HG02588 (cell line): ENCODE measurements at regions not wholly inside any gene's neighbourhood (a gene's known extent, or its start where the extent isn't known, plus 50 kb on each side); places are given as distances from the start of the nearest gene placed in this dataset.
"Not testable (repeated sequence)": the region's sequence is repeated elsewhere in the genome, so short reads cannot be mapped to it uniquely, and the experiment has no call there.

ENCODE experiments used
- ATAC-seq: cut with Tn5 transposase; IDR thresholded peaks from one replicate; pipeline ENCODE4 v1.9.1; 2021; ENCODE audit warnings: mild to moderate bottlenecking, moderate library complexity; ENCODE audit not compliant: unreplicated experiment

GRCh38 chr13:30520571-30520970 lies 54.8 kb upstream of the HMGB1 start:
- ATAC-seq, result no peak

- no peak for ATAC-seq
Observed at GRCh38 chr13:30523211-30523610, 57.5 kb upstream of the HMGB1 start.

- not testable (repeated sequence) for ATAC-seq
Observed at GRCh38 chr13:30523817-30524216, 58.1 kb upstream of the HMGB1 start.

GRCh38 chr13:30525212-30525611 lies 59.5 kb upstream of the HMGB1 start:
- ATAC-seq, result not testable (repeated sequence)

- no peak for ATAC-seq
Observed at GRCh38 chr13:30526612-30527495, 61.1 kb upstream of the HMGB1 start.

GRCh38 chr13:30529085-30529834 lies 63.5 kb upstream of the HMGB1 start:
- peak; percentile 67 for ATAC-seq

GRCh38 chr13:30535046-30535445 lies 69.3 kb upstream of the HMGB1 start:
- ATAC-seq, result no peak

- no peak for ATAC-seq
Observed at GRCh38 chr13:30545320-30545719, 72.4 kb upstream of the USPL1 start.

GRCh38 chr13:30548046-30548445 lies 69.7 kb upstream of the USPL1 start:
- ATAC-seq, result not testable (repeated sequence)

- ATAC-seq, result no peak
Observed at GRCh38 chr13:30551189-30551588, 66.5 kb upstream of the USPL1 start.

- ATAC-seq, result no peak
Observed at GRCh38 chr13:30552567-30552966, 65.2 kb upstream of the USPL1 start.

- ATAC-seq, result no peak
Observed at GRCh38 chr13:30559274-30559673, 58.4 kb upstream of the USPL1 start.

GRCh38 chr13:30560212-30560611 lies 57.5 kb upstream of the USPL1 start:
- no peak for ATAC-seq

- no peak for ATAC-seq
Observed at GRCh38 chr13:30561511-30561910, 56.2 kb upstream of the USPL1 start.

- no peak for ATAC-seq
Observed at GRCh38 chr13:30564489-30564888, 53.2 kb upstream of the USPL1 start.

- no peak for ATAC-seq
Observed at GRCh38 chr13:30565658-30566057, 52.1 kb upstream of the USPL1 start.

- peak; percentile 56 for ATAC-seq
Observed at GRCh38 chr13:30567072-30567471, 50.6 kb upstream of the USPL1 start.
